ENCODE measurements at regions not wholly inside any gene's neighbourhood (a gene's known extent, or its start where the extent isn't known, plus 50 kb on each side); places are given as distances from the start of the nearest gene placed in this dataset.

- BruUV-seq (replicated peaks), result no TSS peak
- Histone ChIP-seq H3K27ac (ENCODE audit: low read depth, low read length) (no peak overlapping the region), H3K79me2 (ENCODE audit: insufficient read depth, low read length) (no peaks in the 10 kb centered on the region), H2AFZ (ENCODE audit: low read depth, low read length, poor library complexity, severe bottlenecking) (no peak overlapping the region), H3K9me3 (ENCODE audit: control insufficient read depth in 1 of 2, insufficient read depth in 1 of 2, low read depth in 1 of 2, low read length in 2 of 2) (peaks cover 3 to 20% of the 10 kb centered on the region in 2 experiments; a peak in 2 of 4 replicates), H3K4me3 (replicated peaks in 1 of 2; ENCODE audit: low read depth in 1 of 2, low read length in 2 of 2) (no peak overlapping the region), H3K4me2 (ENCODE audit: low read length) (no peak overlapping the region), H3K9ac (ENCODE audit: low read length) (no peak overlapping the region), H3K36me3 (ENCODE audit: control insufficient read depth in 1 of 2, insufficient read depth in 2 of 2, low read length in 2 of 2) (no peaks in the 10 kb centered on the region), H3K4me1 (ENCODE audit: control insufficient read depth in 1 of 2, insufficient read depth in 2 of 2, low read length in 2 of 2) (no peaks in the 10 kb centered on the region), H3K9me2 (ENCODE audit: insufficient read depth) (no peaks in the 10 kb centered on the region), H4K20me1 (ENCODE audit: insufficient read depth) (no peaks in the 10 kb centered on the region), H3K27me3 (ENCODE audit: insufficient read depth, low read length) (no peaks in the 10 kb centered on the region)
- DNase-seq (ENCODE audit: low read depth, low spot score), result no peak
- ATAC-seq, result no peak
- intact Hi-C loops (cut with micrococcal nuclease), result no loop called here
- ChIA-PET POLR2A (no interaction called here), RAD21 (ENCODE audit: low non-redundant PET in 1 of 2, low total read pairs in 2 of 2, uncharacterized antibody in 2 of 2, unreplicated experiment in 2 of 2) (no interaction called here), CTCF (no interaction called here)
- TF ChIP-seq TCF7L2 (IDR thresholded peaks at IDR 0.05; ENCODE audit: borderline replicate concordance, extremely low read depth, insufficient read depth, insufficient read length) (no peak), POLR2A (IDR thresholded peaks at IDR 0.05; ENCODE audit: borderline replicate concordance, extremely low read depth, insufficient read depth, insufficient read length) (no peak), JUND (IDR thresholded peaks at IDR 0.05) (no peak), ZFX (IDR thresholded peaks at IDR 0.05) (no peak), CBX3 (IDR thresholded peaks at IDR 0.05; ENCODE audit: low read depth) (no peak), POLR2AphosphoS5 (IDR thresholded peaks at IDR 0.05; ENCODE audit: low read depth, low read length) (no peak), CEBPB (IDR thresholded peaks at IDR 0.05; ENCODE audit: low read depth) (no peak), ATF3 (IDR thresholded peaks at IDR 0.05) (no peak), ZBTB33 (IDR thresholded peaks at IDR 0.05; ENCODE audit: extremely low read depth, insufficient replicate concordance, low read length) (no peak), EZH2 (IDR thresholded peaks at IDR 0.05) (no peak), RAD21 (IDR thresholded peaks at IDR 0.05; ENCODE audit: low read depth) (no peak), YY1 (IDR thresholded peaks at IDR 0.05; ENCODE audit: extremely low read depth, insufficient replicate concordance, low read depth, low read length) (no peak), SIN3A (IDR thresholded peaks at IDR 0.05; ENCODE audit: low read depth) (no peak), SRF (IDR thresholded peaks at IDR 0.05; ENCODE audit: low read depth) (no peak), CTCF (IDR thresholded peaks at IDR 0.05 in 2 of 3, conservative IDR thresholded peaks at IDR 0.05 in 1 of 3; ENCODE audit: borderline replicate concordance in 1 of 3, insufficient read depth in 1 of 3, low read depth in 2 of 3, low read length in 2 of 3) (no peak), SP1 (IDR thresholded peaks at IDR 0.05; ENCODE audit: low read depth) (no peak), REST (IDR thresholded peaks at IDR 0.05; ENCODE audit: low read depth) (no peak)
Observed at GRCh38 chr13:37453246-37453645, 145.3 kb downstream of the POSTN start.

Measured in HCT116 (cell line).